ENCODE measurements at regions not wholly inside any gene's neighbourhood (a gene's known extent, or its start where the extent isn't known, plus 50 kb on each side); places are given as distances from the start of the nearest gene placed in this dataset.

GRCh38 chr11:90874281-90874680, 651.4 kb upstream of the CHORDC1 start:
- H3K4me3 ChIP-seq: no peak overlapping the region
- H3K36me3 ChIP-seq: no peaks in the 10 kb centered on the region
- H3K9me3 ChIP-seq: no peaks in the 10 kb centered on the region
- TF ChIP-seq CTCF (IDR thresholded peaks at IDR 0.05): no peak
- no peaks in the 10 kb centered on the region for H3K4me1 ChIP-seq
- intact Hi-C loops (cut with DNase I): no loop called here
- H3K27ac ChIP-seq: no peak overlapping the region
- DNase-seq (ENCODE audit: low spot score in 2 of 2): no peak
- no peaks in the 10 kb centered on the region for H3K27me3 ChIP-seq

GRCh38 chr11:90867416-90867815, 644.6 kb upstream of the CHORDC1 start:
- no peaks in the 10 kb centered on the region for H3K9me3 ChIP-seq
- DNase-seq (ENCODE audit: low spot score in 2 of 2): no peak
- H3K27me3 ChIP-seq: no peaks in the 10 kb centered on the region
- no peak overlapping the region for H3K27ac ChIP-seq
- H3K4me1 ChIP-seq: no peaks in the 10 kb centered on the region
- no peak overlapping the region for H3K4me3 ChIP-seq
- TF ChIP-seq CTCF (IDR thresholded peaks at IDR 0.05): no peak
- H3K36me3 ChIP-seq: no peaks in the 10 kb centered on the region
- intact Hi-C loops (cut with DNase I): no loop called here

- no peaks in the 10 kb centered on the region for H3K9me3 ChIP-seq
- H3K27ac ChIP-seq: no peak overlapping the region
- DNase-seq (ENCODE audit: low spot score in 2 of 2): no peak
- intact Hi-C loops (cut with DNase I): no loop called here
- no peak overlapping the region for H3K4me3 ChIP-seq
- no peaks in the 10 kb centered on the region for H3K36me3 ChIP-seq
- no peak for TF ChIP-seq CTCF (IDR thresholded peaks at IDR 0.05)
- no peaks in the 10 kb centered on the region for H3K4me1 ChIP-seq
- H3K27me3 ChIP-seq: no peaks in the 10 kb centered on the region
Observed at GRCh38 chr11:90856790-90857189, 633.9 kb upstream of the CHORDC1 start.

GRCh38 chr11:90855531-90855930, 632.7 kb upstream of the CHORDC1 start:
- intact Hi-C loops (cut with DNase I): no loop called here
- Histone ChIP-seq H3K36me3 (no peaks in the 10 kb centered on the region), H3K9me3 (no peaks in the 10 kb centered on the region), H3K4me3 (no peak overlapping the region), H3K27ac (no peak overlapping the region), H3K27me3 (no peaks in the 10 kb centered on the region), H3K4me1 (no peaks in the 10 kb centered on the region)
- DNase-seq (ENCODE audit: low spot score in 2 of 2): no peak
- TF ChIP-seq CTCF (IDR thresholded peaks at IDR 0.05): no peak

GRCh38 chr11:90851196-90851595, 628.3 kb upstream of the CHORDC1 start:
- intact Hi-C loops (cut with DNase I): no loop called here
- TF ChIP-seq CTCF (IDR thresholded peaks at IDR 0.05): no peak
- no peak overlapping the region for H3K4me3 ChIP-seq
- H3K4me1 ChIP-seq: no peaks in the 10 kb centered on the region
- no peaks in the 10 kb centered on the region for H3K27me3 ChIP-seq
- no peak overlapping the region for H3K27ac ChIP-seq
- no peak for DNase-seq (ENCODE audit: low spot score in 2 of 2)
- no peaks in the 10 kb centered on the region for H3K36me3 ChIP-seq
- no peaks in the 10 kb centered on the region for H3K9me3 ChIP-seq

- no peak overlapping the region for H3K4me3 ChIP-seq
- H3K27ac ChIP-seq: no peak overlapping the region
- no peaks in the 10 kb centered on the region for H3K9me3 ChIP-seq
- no peaks in the 10 kb centered on the region for H3K27me3 ChIP-seq
- H3K4me1 ChIP-seq: no peaks in the 10 kb centered on the region
- no peak for TF ChIP-seq CTCF (IDR thresholded peaks at IDR 0.05)
- intact Hi-C loops (cut with DNase I): no loop called here
- H3K36me3 ChIP-seq: no peaks in the 10 kb centered on the region
- no peak for DNase-seq (ENCODE audit: low spot score in 2 of 2)
Observed at GRCh38 chr11:90849312-90849711, 626.5 kb upstream of the CHORDC1 start.

Data from ascending aorta (tissue), 2 donors.